Dedifferentiated amniotic fluid mesenchymal stem cell (primary cell): ENCODE measurements at regions not wholly inside any gene's neighbourhood (a gene's known extent, or its start where the extent isn't known, plus 50 kb on each side); places are given as distances from the start of the nearest gene placed in this dataset.
"Not testable (repeated sequence)": the region's sequence is repeated elsewhere in the genome, so short reads cannot be mapped to it uniquely, and the experiment has no call there.

Experiments used
- DNase-seq: peaks from one replicate; pipeline ENCODE4 v3.0.0-alpha.2; 2016; ENCODE audit errors: extremely low spot score

GRCh38 chr2:183799761-183800160 is 675.5 kb downstream of the NUP35 start:
- no peak for DNase-seq

GRCh38 chr2:183803596-183803995 is 679.4 kb downstream of the NUP35 start:
- no peak for DNase-seq

- DNase-seq = no peak
These were observed 683.6 kb downstream of the NUP35 start for GRCh38 chr2:183807870-183808269.

GRCh38 chr2:183809404-183809803 is 685.2 kb downstream of the NUP35 start:
- DNase-seq = no peak

- no peak for DNase-seq
These were observed 687.0 kb downstream of the NUP35 start for GRCh38 chr2:183811281-183811680.

GRCh38 chr2:183812091-183812490 is 687.8 kb downstream of the NUP35 start:
- DNase-seq = no peak

GRCh38 chr2:183825710-183826109 is 701.5 kb downstream of the NUP35 start:
- DNase-seq = no peak

GRCh38 chr2:183829931-183830330 is 705.7 kb downstream of the NUP35 start:
- DNase-seq = no peak

- no peak for DNase-seq
These were observed 712.9 kb downstream of the NUP35 start for GRCh38 chr2:183837157-183837556.

GRCh38 chr2:183838295-183838694 is 714.1 kb downstream of the NUP35 start:
- DNase-seq = no peak

GRCh38 chr2:183840061-183840584 is 715.9 kb downstream of the NUP35 start:
- DNase-seq = no peak

- not testable (repeated sequence) for DNase-seq
These were observed 725.6 kb downstream of the NUP35 start for GRCh38 chr2:183849826-183850225.

GRCh38 chr2:183859129-183859528 is 734.9 kb downstream of the NUP35 start:
- no peak for DNase-seq

GRCh38 chr2:183866666-183867065 is 731.7 kb upstream of the ZNF804A start:
- DNase-seq = no peak

GRCh38 chr2:183867206-183867605 is 731.1 kb upstream of the ZNF804A start:
- DNase-seq = no peak

GRCh38 chr2:183868153-183868552 is 730.2 kb upstream of the ZNF804A start:
- DNase-seq = no peak

- DNase-seq = no peak
These were observed 729.6 kb upstream of the ZNF804A start for GRCh38 chr2:183868707-183869106.

- DNase-seq = no peak
These were observed 726.2 kb upstream of the ZNF804A start for GRCh38 chr2:183872131-183872530.

- no peak for DNase-seq
These were observed 716.4 kb upstream of the ZNF804A start for GRCh38 chr2:183881978-183882377.

- no peak for DNase-seq
These were observed 705.9 kb upstream of the ZNF804A start for GRCh38 chr2:183892315-183892941.

GRCh38 chr2:183898641-183899040 is 699.7 kb upstream of the ZNF804A start:
- DNase-seq = no peak

GRCh38 chr2:183901931-183902330 is 696.4 kb upstream of the ZNF804A start:
- DNase-seq = no peak

- DNase-seq = no peak
These were observed 695.3 kb upstream of the ZNF804A start for GRCh38 chr2:183903026-183903425.

- not testable (repeated sequence) for DNase-seq
These were observed 682.3 kb upstream of the ZNF804A start for GRCh38 chr2:183916041-183916440.
